Gastroesophageal sphincter (tissue), 3 donors: ENCODE measurements at regions not wholly inside any gene's neighbourhood (a gene's known extent, or its start where the extent isn't known, plus 50 kb on each side); places are given as distances from the start of the nearest gene placed in this dataset.

Experiments used
- EP300 ChIP-seq: sonication (generic); formaldehyde crosslinking; IDR thresholded peaks from one replicate; pipeline ENCODE4 v1.6.1; 2017; ENCODE audit warnings: antibody characterized with exemption, mild to moderate bottlenecking
- POLR2A ChIP-seq, 2 donors: fragments of 450-650 bp; IDR thresholded peaks; one replicate each; pipeline ENCODE4 v1.6.1; 2017; ENCODE audit warnings: antibody characterized with exemption in 2 of 2, mild to moderate bottlenecking in 2 of 2, moderate library complexity in 1 of 2
- POLR2AphosphoS5 ChIP-seq: sonication (generic); formaldehyde crosslinking; IDR thresholded peaks from one replicate; pipeline ENCODE4 v1.6.1; 2017; ENCODE audit warnings: antibody characterized with exemption
- TF ChIP-seq, protein P1 (sequence below), 4 experiments: fragments of 200-600 bp in 2 of 4; fragments of 450-650 bp in 2 of 4; sonication (generic) in 1 of 4; IDR thresholded peaks; one replicate each; pipeline ENCODE4 v1.5.1; 2017 to 2019; ENCODE audit warnings: antibody characterized with exemption in 4 of 4, mild to moderate bottlenecking in 2 of 4, moderate library complexity in 2 of 4

DNA sequence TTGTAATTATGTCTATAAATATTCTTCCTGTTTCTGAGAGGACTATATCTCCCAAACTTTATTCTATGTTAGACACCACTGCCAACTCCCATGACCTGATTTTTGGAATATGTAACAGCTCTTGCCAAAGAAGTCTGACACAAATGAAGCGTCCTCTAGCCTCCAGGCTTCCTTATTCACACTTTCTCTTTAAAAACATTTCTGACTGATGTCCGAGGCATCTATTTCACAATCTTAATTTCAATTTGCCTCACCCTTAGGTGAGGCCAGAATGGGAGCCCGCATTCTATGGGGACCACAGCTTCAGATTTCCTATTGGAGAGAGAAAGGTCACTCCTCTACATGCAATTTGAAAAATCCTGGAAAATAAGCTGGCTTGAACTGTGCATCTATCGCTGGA, 873.2 kb downstream of the GATA3 start:
- TF ChIP-seq, protein P1, sequence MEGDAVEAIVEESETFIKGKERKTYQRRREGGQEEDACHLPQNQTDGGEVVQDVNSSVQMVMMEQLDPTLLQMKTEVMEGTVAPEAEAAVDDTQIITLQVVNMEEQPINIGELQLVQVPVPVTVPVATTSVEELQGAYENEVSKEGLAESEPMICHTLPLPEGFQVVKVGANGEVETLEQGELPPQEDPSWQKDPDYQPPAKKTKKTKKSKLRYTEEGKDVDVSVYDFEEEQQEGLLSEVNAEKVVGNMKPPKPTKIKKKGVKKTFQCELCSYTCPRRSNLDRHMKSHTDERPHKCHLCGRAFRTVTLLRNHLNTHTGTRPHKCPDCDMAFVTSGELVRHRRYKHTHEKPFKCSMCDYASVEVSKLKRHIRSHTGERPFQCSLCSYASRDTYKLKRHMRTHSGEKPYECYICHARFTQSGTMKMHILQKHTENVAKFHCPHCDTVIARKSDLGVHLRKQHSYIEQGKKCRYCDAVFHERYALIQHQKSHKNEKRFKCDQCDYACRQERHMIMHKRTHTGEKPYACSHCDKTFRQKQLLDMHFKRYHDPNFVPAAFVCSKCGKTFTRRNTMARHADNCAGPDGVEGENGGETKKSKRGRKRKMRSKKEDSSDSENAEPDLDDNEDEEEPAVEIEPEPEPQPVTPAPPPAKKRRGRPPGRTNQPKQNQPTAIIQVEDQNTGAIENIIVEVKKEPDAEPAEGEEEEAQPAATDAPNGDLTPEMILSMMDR (IDR thresholded peaks at IDR 0.05) = no peak
- no peak for TF ChIP-seq POLR2A (IDR thresholded peaks at IDR 0.05)
- no peak for TF ChIP-seq POLR2AphosphoS5
- TF ChIP-seq EP300 = no peak
